Keratinocyte (primary cell): ENCODE measurements at regions not wholly inside any gene's neighbourhood (a gene's known extent, or its start where the extent isn't known, plus 50 kb on each side); places are given as distances from the start of the nearest gene placed in this dataset.

Source experiments
- DNase-seq: peaks from one replicate; pipeline ENCODE4 v3.0.0-alpha.2; 2011; ENCODE audit warnings: low read depth, missing footprints, low spot score
- FAIRE-seq: peaks from 2 replicates; lab custom pipeline; 2011; peaks lifted over from hg19 to GRCh38; lab: Jason Lieb, UNC
- H2AFZ ChIP-seq: 2 replicates; pipeline ENCODE4 v1.6.0; 2012; ENCODE audit warnings: low read length, control low read depth, inconsistent platforms; ENCODE audit not compliant: control insufficient read depth
- H3K27ac ChIP-seq: 2 replicates; pipeline ENCODE4 v1.5.1; 2011; ENCODE audit warnings: low read length; ENCODE audit not compliant: control insufficient read depth, insufficient read depth
- H3K27me3 ChIP-seq: 3 replicates; pipeline ENCODE4 v1.6.0; 2011; ENCODE audit warnings: low read length; ENCODE audit not compliant: control insufficient read depth, insufficient read depth; ENCODE audit errors: extremely low read depth
- H3K36me3 ChIP-seq, 2 experiments: 2 replicates in 1 of 2; 3 replicates in 1 of 2; pipeline ENCODE4 v1.5.1; 2011; ENCODE audit warnings: low read length in 2 of 2, mild to moderate bottlenecking in 1 of 2; ENCODE audit not compliant: control insufficient read depth in 2 of 2, insufficient read depth in 2 of 2; ENCODE audit errors: extremely low read depth in 1 of 2
- H3K4me1 ChIP-seq: 3 replicates; pipeline ENCODE4 v1.5.1; 2011; ENCODE audit warnings: low read length; ENCODE audit not compliant: control insufficient read depth, insufficient read depth; ENCODE audit errors: extremely low read depth
- H3K4me2 ChIP-seq: 3 replicates; pipeline ENCODE4 v1.6.0; 2011; ENCODE audit warnings: low read depth, low read length; ENCODE audit not compliant: control insufficient read depth, insufficient read depth; ENCODE audit errors: extremely low read depth
- H3K4me3 ChIP-seq, 3 experiments: fragments of 200-600 bp in 1 of 3; sonication (generic) in 1 of 3; 2 replicates in 2 of 3; 3 replicates in 1 of 3; pipeline ENCODE4 v1.5.1; 2011 to 2016; ENCODE audit warnings: low read length in 3 of 3, mild to moderate bottlenecking in 3 of 3, control low read depth in 2 of 3, inconsistent platforms in 1 of 3, low read depth in 1 of 3, mixed read lengths in 1 of 3, mixed run types in 1 of 3, moderate library complexity in 1 of 3; ENCODE audit not compliant: control insufficient read depth in 2 of 3, insufficient read depth in 2 of 3; ENCODE audit errors: extremely low read depth in 1 of 3
- H3K79me2 ChIP-seq: 2 replicates; pipeline ENCODE4 v1.6.0; 2012; ENCODE audit warnings: low read length; ENCODE audit not compliant: control insufficient read depth, insufficient read depth
- H3K9ac ChIP-seq: 3 replicates; pipeline ENCODE4 v1.6.0; 2011; ENCODE audit warnings: low read length; ENCODE audit not compliant: control insufficient read depth, insufficient read depth; ENCODE audit errors: extremely low read depth
- H3K9me1 ChIP-seq: 3 replicates; pipeline ENCODE4 v1.6.0; 2011; ENCODE audit warnings: low read length; ENCODE audit not compliant: control insufficient read depth, insufficient read depth; ENCODE audit errors: extremely low read depth
- H3K9me3 ChIP-seq: 2 replicates; pipeline ENCODE4 v1.5.1; 2012; ENCODE audit warnings: low read depth, low read length; ENCODE audit not compliant: control insufficient read depth
- H4K20me1 ChIP-seq: 3 replicates; pipeline ENCODE4 v1.6.0; 2011; ENCODE audit warnings: low read length; ENCODE audit not compliant: control insufficient read depth, insufficient read depth; ENCODE audit errors: extremely low read depth
- EZH2 ChIP-seq: IDR thresholded peaks from one replicate; pipeline ENCODE4 v1.6.1; 2012; ENCODE audit warnings: inconsistent platforms, mild to moderate bottlenecking, low read length, moderate library complexity
- dilution Hi-C: fragments of 300-500 bp; cut with MboI; formaldehyde crosslinking; loops from one replicate; pipeline ENCODE4 v1.7.0; 2020; ENCODE audit warnings: low sequenced_read_pairs; ENCODE audit not compliant: extremely low pct_ligation_motif_present
- TF ChIP-seq, protein P1 (sequence below), 3 experiments: IDR thresholded peaks in 1 of 3; conservative IDR thresholded peaks in 1 of 3; optimal IDR thresholded peaks in 1 of 3; 2 replicates in 2 of 3; 3 replicates in 1 of 3; pipeline versions ENCODE3 to v1.5.1; 2011; ENCODE audit warnings: low read length in 3 of 3, mild to moderate bottlenecking in 3 of 3, moderate library complexity in 2 of 3, control low read depth in 1 of 3, inconsistent platforms in 1 of 3; ENCODE audit not compliant: insufficient read depth in 2 of 3; ENCODE audit errors: extremely low read depth in 1 of 3

DNA sequence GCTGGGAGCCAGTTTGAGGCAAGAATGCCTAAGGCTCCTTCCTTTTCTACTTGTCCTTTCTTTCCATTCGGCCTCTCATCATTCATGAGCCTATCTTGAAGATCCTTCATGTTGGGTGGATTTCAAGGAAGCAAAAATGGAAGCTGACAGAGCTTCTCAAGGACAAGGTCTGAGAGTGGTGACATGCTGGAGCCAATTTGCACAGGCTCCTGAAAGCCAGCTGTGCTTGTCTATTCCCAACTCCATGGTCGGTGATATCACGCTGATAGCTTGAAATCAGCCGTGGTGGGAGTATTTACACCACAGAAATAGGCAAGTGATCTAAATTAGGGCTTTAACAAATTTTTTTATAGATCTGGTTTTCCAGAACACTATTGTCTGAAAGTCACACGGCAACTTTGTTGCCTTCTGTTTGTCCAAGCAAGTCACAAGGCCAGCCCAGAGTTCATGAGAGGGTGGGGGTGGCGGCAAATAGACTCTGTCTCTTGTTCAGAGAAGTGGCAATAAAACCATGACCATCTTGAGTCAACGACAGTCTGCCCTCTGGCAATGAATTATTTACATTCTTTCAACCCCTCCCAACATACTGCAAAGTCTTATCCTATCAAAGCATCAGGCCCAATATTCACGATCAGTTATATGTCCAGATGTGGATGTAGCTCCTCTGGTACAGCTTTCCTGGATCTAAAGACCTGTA, 49.9 kb upstream of the SLC35F5 start:
- no peaks in the 10 kb centered on the region for H3K9me1 ChIP-seq
- dilution Hi-C loops = no loop called here
- TF ChIP-seq, protein P1, sequence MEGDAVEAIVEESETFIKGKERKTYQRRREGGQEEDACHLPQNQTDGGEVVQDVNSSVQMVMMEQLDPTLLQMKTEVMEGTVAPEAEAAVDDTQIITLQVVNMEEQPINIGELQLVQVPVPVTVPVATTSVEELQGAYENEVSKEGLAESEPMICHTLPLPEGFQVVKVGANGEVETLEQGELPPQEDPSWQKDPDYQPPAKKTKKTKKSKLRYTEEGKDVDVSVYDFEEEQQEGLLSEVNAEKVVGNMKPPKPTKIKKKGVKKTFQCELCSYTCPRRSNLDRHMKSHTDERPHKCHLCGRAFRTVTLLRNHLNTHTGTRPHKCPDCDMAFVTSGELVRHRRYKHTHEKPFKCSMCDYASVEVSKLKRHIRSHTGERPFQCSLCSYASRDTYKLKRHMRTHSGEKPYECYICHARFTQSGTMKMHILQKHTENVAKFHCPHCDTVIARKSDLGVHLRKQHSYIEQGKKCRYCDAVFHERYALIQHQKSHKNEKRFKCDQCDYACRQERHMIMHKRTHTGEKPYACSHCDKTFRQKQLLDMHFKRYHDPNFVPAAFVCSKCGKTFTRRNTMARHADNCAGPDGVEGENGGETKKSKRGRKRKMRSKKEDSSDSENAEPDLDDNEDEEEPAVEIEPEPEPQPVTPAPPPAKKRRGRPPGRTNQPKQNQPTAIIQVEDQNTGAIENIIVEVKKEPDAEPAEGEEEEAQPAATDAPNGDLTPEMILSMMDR (optimal IDR thresholded peaks at IDR 0.05 in 1 of 3, IDR thresholded peaks at IDR 0.05 in 1 of 3, conservative IDR thresholded peaks at IDR 0.05 in 1 of 3; ENCODE audit: extremely low read depth in 1 of 3, insufficient read depth in 2 of 3, low read length in 3 of 3) = no peak
- no peak for TF ChIP-seq EZH2
- no peak overlapping the region for H3K4me2 ChIP-seq
- no peak overlapping the region for H3K9ac ChIP-seq
- no peak for FAIRE-seq
- no peaks in the 10 kb centered on the region for H3K27me3 ChIP-seq
- no peak for DNase-seq
- no peak overlapping the region for H3K4me3 ChIP-seq
- H3K79me2 ChIP-seq = no peaks in the 10 kb centered on the region
- H3K4me1 ChIP-seq = no peaks in the 10 kb centered on the region
- H4K20me1 ChIP-seq = no peaks in the 10 kb centered on the region
- no peaks in the 10 kb centered on the region for H3K9me3 ChIP-seq
- H3K27ac ChIP-seq = no peak overlapping the region
- no peaks in the 10 kb centered on the region for H3K36me3 ChIP-seq
- H2AFZ ChIP-seq = peak overlapping the region; percentile 4
